Choroid plexus epithelial cell (primary cell): ENCODE measurements at regions not wholly inside any gene's neighbourhood (a gene's known extent, or its start where the extent isn't known, plus 50 kb on each side); places are given as distances from the start of the nearest gene placed in this dataset.

Source experiments
- DNase-seq: peaks from one replicate; pipeline ENCODE4 v3.0.0-alpha.2; 2010; ENCODE audit warnings: low read depth
- H3K4me3 ChIP-seq: 2 replicates; pipeline ENCODE4 v1.5.1; 2011; ENCODE audit warnings: low read depth, mild to moderate bottlenecking, control low read depth, low read length, moderate library complexity
- TF ChIP-seq, protein P1 (sequence below): conservative IDR thresholded peaks from 2 replicates; pipeline ENCODE4 v1.5.1; 2011; ENCODE audit warnings: low read depth, mild to moderate bottlenecking, control low read depth, inconsistent platforms, low read length, moderate library complexity

DNA sequence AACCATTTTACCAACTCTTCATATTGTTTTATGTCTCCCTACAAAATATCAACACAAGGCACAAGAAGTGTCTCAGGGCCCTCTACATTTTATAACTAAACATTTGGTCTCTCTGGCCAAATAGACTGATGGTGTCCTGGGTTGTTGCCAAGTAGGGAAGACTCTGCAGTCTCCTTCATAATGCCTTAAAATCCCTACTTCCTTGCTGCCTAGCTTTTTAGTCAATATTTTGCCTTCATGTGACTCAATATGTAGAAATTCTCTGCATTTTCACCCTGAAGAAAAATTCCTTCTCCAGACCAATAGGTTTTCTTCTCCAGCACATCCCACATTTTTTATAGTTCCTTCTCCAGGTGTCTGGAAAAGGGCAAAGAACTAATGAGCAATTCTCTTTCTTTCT, 72.6 kb upstream of the IPO9 start:
- TF ChIP-seq, protein P1, sequence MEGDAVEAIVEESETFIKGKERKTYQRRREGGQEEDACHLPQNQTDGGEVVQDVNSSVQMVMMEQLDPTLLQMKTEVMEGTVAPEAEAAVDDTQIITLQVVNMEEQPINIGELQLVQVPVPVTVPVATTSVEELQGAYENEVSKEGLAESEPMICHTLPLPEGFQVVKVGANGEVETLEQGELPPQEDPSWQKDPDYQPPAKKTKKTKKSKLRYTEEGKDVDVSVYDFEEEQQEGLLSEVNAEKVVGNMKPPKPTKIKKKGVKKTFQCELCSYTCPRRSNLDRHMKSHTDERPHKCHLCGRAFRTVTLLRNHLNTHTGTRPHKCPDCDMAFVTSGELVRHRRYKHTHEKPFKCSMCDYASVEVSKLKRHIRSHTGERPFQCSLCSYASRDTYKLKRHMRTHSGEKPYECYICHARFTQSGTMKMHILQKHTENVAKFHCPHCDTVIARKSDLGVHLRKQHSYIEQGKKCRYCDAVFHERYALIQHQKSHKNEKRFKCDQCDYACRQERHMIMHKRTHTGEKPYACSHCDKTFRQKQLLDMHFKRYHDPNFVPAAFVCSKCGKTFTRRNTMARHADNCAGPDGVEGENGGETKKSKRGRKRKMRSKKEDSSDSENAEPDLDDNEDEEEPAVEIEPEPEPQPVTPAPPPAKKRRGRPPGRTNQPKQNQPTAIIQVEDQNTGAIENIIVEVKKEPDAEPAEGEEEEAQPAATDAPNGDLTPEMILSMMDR, result no peak
- peak; percentile 80 for DNase-seq
- H3K4me3 ChIP-seq, result no peak overlapping the region

DNA sequence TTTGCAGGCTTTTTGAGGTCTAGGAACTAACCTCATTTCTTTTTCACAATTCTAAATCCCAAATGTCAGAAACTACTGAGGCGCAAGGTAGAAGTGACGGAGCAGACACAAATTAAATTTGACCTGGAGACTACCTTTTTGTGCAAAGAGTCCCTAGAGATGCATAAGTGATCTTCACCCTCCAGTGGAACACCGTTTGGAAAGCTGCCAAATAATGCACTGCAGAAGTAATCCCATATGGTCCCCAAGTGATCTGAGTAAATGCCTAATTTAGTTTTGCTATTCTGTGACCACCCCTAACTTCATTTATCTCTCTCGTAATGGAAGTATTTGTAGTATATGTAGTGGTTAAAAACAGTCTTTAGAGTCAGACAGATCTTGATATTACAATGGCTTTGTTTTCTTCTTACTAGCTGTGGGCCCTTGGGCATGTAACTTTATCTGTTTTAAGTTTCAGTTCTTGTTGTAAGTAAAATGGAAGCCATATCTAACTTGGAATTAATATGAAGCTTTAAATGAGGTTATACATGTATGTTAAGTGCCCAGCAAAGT, 70.4 kb upstream of the IPO9 start:
- no peak overlapping the region for H3K4me3 ChIP-seq
- TF ChIP-seq, protein P1, result no peak
- DNase-seq, result no peak

DNA sequence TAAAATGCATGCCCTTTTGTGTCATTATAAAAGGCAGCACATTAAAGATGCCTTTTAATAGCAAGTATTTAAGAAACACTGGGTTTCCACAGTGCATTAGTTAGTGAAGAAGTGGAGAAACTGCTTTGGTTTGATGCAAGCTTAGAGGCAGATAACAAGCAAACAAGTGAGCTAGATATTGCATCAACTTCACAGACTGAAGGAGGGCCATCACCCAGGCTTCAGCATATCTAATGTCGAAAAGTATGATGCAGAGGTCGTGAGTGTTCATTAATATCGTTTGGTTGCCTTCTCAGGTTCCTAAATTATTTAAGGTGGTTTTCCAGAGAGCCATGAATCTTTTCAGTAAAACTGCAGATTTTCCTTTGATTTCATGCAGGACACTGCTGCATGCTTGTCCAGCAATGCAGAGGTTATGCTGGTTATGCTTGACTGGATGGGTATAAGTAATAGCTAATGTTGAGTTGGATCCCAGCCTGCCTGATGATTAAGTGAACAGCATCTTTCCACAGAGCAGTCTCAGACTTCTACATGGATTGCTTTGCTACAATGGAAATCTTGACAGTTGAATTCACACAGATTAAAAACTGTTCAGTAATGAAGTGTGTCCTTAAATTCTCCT, 69.7 kb upstream of the IPO9 start:
- peak; percentile 78 for DNase-seq
- no peak overlapping the region for H3K4me3 ChIP-seq
- TF ChIP-seq, protein P1, result no peak

DNA sequence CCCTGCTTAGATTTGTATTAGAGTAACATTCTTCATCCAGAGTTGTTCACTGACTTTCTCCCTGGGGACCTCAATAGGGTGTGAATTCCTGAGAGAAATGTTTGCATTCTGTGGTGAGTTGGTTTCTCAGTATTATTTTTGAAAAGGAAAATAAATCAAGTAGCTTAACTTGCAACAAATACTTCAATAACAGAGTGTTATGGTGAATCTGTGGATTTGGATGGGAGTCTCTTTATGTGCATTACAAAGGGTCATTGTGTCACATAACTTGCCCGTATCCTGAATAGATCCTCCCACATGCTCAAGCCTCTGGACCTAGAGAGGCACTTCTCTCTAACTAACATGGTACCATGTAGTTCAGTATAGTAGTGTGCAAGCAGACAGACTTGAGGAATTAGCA, 68.4 kb upstream of the IPO9 start:
- H3K4me3 ChIP-seq, result no peak overlapping the region
- TF ChIP-seq, protein P1, result no peak
- peak; percentile 93 for DNase-seq

DNA sequence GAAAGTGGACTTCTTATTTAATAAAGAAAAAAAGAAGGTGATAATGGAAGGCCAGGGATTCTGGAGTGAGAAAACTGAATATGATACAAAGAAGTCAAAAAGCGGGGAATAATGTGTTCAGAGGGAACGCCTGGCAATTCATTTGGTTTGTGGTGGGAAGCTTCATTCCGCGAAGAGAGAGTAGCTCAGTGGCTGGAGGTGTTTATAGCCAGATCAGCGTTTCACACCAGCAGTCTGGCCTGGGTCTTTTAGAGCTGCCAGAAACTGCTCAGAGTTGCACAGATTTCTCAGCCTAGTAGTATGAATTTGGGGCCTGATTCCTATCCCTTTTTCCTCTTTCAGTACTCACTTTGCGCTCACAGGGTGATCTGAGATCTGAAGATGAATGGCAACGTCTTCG, 67.8 kb upstream of the IPO9 start:
- H3K4me3 ChIP-seq, result no peak overlapping the region
- peak; percentile 48 for DNase-seq
- TF ChIP-seq, protein P1, result no peak

DNA sequence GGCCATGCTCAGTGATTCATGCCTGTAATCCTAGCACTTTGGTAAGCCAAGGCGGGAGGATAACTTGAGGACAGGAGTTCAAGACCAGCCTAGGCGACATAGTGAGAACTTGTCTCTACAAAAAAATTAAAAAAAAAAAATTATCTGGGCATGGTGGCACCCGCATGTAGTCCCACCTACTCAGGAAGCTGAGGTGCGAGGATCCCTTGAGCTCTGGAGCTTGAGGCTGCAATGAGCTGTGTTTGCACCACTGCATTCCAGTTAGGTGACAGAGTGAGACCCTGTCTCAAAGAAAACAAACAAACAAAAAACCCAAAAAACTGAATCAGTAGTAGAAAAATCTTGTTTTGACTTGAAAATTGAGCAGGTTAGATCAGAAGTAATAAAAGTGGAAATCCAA, 67.1 kb upstream of the IPO9 start:
- no peak overlapping the region for H3K4me3 ChIP-seq
- TF ChIP-seq, protein P1, result no peak
- no peak for DNase-seq

DNA sequence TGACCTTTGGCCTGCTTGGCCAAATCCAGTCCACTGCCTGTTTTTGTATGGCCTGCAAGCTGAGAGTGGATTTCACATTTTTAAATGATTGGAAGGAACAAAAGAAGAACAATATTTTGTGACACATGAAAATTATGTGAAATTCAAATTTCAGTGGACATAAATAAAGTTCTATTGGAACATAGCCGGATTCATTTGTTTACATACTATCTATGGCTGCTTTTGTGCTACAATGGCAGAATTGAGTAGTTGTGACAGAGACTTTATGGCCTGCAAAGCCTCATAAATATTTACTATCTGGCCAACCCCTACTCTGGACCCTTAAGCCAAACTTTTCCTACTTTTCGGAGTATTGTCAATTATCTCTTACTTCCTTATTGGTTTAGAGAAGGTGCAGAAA, 66.6 kb upstream of the IPO9 start:
- no peak for DNase-seq
- H3K4me3 ChIP-seq, result no peak overlapping the region
- TF ChIP-seq, protein P1, result no peak
